ENCODE measurements at regions not wholly inside any gene's neighbourhood (a gene's known extent, or its start where the extent isn't known, plus 50 kb on each side); places are given as distances from the start of the nearest gene placed in this dataset.

DNA sequence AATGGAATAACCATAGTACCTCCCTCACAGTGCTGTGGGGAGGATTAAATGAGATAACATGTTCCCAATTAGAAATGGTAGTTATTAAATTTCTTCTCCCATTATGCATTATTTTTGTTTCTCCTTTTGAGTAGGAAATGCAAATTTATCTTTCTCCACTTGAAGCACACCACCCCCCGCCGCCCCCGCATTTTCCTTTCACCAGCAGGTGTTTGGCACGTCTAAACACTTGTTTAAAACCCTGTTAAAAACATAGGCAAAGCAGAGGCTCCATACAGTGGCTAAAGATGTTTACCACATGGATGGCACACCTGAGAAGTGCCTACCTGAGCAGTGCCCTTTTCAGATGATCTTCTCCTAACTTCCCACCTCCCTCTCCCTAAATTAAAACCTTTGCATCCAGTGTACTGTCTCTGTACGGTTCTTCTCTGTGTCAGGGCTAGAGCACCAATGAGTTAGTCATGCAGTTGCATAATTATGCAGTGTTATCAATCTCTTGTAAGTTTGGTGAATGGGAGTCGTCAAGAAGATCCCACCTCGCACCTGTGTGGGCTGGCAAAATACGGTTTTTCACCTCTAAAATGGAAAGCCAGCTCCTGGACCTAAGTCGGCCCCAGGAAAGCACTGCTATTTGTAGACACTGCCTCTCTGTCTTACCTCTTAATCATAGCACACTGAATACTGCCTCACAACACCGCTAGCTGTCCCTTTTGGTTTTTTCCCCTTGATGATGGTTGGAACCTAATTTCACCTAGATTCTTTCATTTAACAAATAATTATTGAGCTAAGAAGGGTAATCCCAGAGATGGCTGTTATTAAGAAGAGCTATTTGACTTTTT lies 122.0 kb downstream of the CT47B1 start:
- POLR2A ChIA-PET (ENCODE audit: low non-redundant PET) = no interaction called here
- Histone ChIP-seq H3K4me3 (ENCODE audit: low read depth, low read length, poor library complexity, severe bottlenecking) (no peak overlapping the region), H3K9me3 (ENCODE audit: low read depth, low read length, poor library complexity, severe bottlenecking) (no peaks in the 10 kb centered on the region), H3K4me1 (ENCODE audit: insufficient read depth, low read length, poor library complexity, severe bottlenecking) (no peaks in the 10 kb centered on the region), H3K27me3 (replicated peaks; ENCODE audit: insufficient read depth, low read depth, low read length, poor library complexity) (peaks cover 3% of the 10 kb centered on the region), H3K36me3 (ENCODE audit: insufficient read depth, low read length, poor library complexity, severe bottlenecking) (no peaks in the 10 kb centered on the region), H3K27ac (ENCODE audit: low read depth, low read length, poor library complexity, severe bottlenecking) (no peak overlapping the region)
- CTCF ChIA-PET = no interaction called here
- BruUV-seq (replicated peaks) = no TSS peak
- TF ChIP-seq, protein P1, sequence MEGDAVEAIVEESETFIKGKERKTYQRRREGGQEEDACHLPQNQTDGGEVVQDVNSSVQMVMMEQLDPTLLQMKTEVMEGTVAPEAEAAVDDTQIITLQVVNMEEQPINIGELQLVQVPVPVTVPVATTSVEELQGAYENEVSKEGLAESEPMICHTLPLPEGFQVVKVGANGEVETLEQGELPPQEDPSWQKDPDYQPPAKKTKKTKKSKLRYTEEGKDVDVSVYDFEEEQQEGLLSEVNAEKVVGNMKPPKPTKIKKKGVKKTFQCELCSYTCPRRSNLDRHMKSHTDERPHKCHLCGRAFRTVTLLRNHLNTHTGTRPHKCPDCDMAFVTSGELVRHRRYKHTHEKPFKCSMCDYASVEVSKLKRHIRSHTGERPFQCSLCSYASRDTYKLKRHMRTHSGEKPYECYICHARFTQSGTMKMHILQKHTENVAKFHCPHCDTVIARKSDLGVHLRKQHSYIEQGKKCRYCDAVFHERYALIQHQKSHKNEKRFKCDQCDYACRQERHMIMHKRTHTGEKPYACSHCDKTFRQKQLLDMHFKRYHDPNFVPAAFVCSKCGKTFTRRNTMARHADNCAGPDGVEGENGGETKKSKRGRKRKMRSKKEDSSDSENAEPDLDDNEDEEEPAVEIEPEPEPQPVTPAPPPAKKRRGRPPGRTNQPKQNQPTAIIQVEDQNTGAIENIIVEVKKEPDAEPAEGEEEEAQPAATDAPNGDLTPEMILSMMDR (conservative IDR thresholded peaks at IDR 0.05; ENCODE audit: low read depth, low read length) = no peak
- no peak for TF ChIP-seq EZH2 (IDR thresholded peaks at IDR 0.05; ENCODE audit: borderline replicate concordance, low read depth, low read length, poor library complexity, severe bottlenecking)
- intact Hi-C loops (cut with micrococcal nuclease; ENCODE audit: unreplicated experiment) = no loop called here
- DNase-seq (ENCODE audit: low spot score) = no peak

DNA sequence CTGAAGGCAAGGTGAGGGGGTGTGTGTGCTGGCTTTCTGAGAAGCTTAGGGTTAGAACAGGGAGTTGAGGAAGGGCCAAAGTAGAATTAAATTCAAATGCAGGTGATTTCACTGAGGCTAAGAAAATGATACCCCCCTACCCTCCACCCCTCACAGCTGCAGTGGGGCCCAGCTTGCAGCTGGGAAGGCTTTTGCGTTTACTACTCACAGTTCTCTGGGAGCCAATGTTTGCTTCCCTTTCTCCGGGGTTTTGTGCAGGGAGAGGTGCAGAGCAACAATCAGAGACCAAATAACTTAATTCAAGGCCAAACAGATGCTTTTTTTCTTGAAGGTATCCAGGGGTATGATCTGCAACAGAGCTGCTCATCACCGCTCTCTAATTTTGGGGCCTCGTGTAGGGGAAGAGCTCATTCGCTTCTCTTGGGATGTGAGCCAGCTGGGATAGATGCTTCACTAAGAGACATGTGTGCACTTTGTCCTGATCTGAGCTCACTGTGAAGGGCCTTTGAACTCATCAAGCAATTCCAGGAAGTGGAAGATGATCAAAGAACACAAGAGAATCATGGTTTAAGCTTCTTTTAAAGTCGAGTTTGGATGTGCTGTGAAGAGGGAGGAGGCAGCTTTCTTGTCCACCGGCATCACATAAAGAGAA lies 122.7 kb upstream of the C1GALT1C1 start:
- H3K27ac ChIP-seq (ENCODE audit: low read depth, low read length, poor library complexity, severe bottlenecking) = no peak overlapping the region
- H3K36me3 ChIP-seq (ENCODE audit: insufficient read depth, low read length, poor library complexity, severe bottlenecking) = no peaks in the 10 kb centered on the region
- no peak for TF ChIP-seq EZH2 (IDR thresholded peaks at IDR 0.05; ENCODE audit: borderline replicate concordance, low read depth, low read length, poor library complexity, severe bottlenecking)
- TF ChIP-seq, protein P1 (conservative IDR thresholded peaks at IDR 0.05; ENCODE audit: low read depth, low read length) = no peak
- no peak overlapping the region for H3K4me3 ChIP-seq (ENCODE audit: low read depth, low read length, poor library complexity, severe bottlenecking)
- H3K4me1 ChIP-seq (ENCODE audit: insufficient read depth, low read length, poor library complexity, severe bottlenecking) = no peaks in the 10 kb centered on the region
- no peaks in the 10 kb centered on the region for H3K9me3 ChIP-seq (ENCODE audit: low read depth, low read length, poor library complexity, severe bottlenecking)
- H3K27me3 ChIP-seq (replicated peaks; ENCODE audit: insufficient read depth, low read depth, low read length, poor library complexity) = peaks cover 3% of the 10 kb centered on the region
- ChIA-PET POLR2A (ENCODE audit: low non-redundant PET) (no interaction called here), CTCF (no interaction called here)
- no peak for DNase-seq (ENCODE audit: low spot score)
- no TSS peak for BruUV-seq (replicated peaks)
- intact Hi-C loops (cut with micrococcal nuclease; ENCODE audit: unreplicated experiment) = no loop called here

DNA sequence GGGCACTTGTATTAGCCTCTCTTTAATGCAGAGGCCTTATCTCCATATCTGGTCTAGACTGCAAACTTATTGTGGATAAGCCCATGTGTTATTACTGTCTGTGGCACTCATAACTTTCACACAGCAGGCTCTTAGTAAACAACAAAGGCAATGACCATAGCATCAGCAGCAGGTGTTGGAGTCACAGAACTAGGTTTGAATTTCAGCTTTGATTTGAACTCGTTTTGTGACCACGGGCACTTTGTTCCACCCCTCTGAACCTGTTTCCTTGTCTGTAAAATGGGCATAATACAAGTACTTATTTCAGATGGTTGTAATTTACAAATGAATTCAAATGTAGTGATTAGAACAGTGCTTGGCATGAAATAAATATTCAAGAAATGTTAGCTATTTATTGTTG lies 121.8 kb upstream of the C1GALT1C1 start:
- Histone ChIP-seq H3K4me3 (ENCODE audit: low read depth, low read length, poor library complexity, severe bottlenecking) (no peak overlapping the region), H3K9me3 (ENCODE audit: low read depth, low read length, poor library complexity, severe bottlenecking) (no peaks in the 10 kb centered on the region), H3K27me3 (replicated peaks; ENCODE audit: insufficient read depth, low read depth, low read length, poor library complexity) (peaks cover 3% of the 10 kb centered on the region), H3K4me1 (ENCODE audit: insufficient read depth, low read length, poor library complexity, severe bottlenecking) (no peaks in the 10 kb centered on the region), H3K27ac (ENCODE audit: low read depth, low read length, poor library complexity, severe bottlenecking) (no peak overlapping the region), H3K36me3 (ENCODE audit: insufficient read depth, low read length, poor library complexity, severe bottlenecking) (no peaks in the 10 kb centered on the region)
- ChIA-PET POLR2A (ENCODE audit: low non-redundant PET) (no interaction called here), CTCF (no interaction called here)
- no TSS peak for BruUV-seq (replicated peaks)
- DNase-seq (ENCODE audit: low spot score) = no peak
- TF ChIP-seq EZH2 (IDR thresholded peaks at IDR 0.05; ENCODE audit: borderline replicate concordance, low read depth, low read length, poor library complexity, severe bottlenecking) = no peak
- TF ChIP-seq, protein P1 (conservative IDR thresholded peaks at IDR 0.05; ENCODE audit: low read depth, low read length) = no peak
- intact Hi-C loops (cut with micrococcal nuclease; ENCODE audit: unreplicated experiment) = no loop called here

Measured in A673 (cell line).